ENCODE measurements at regions not wholly inside any gene's neighbourhood (a gene's known extent, or its start where the extent isn't known, plus 50 kb on each side); places are given as distances from the start of the nearest gene placed in this dataset.
A peak's percentile ranks its signal among the peaks of the same experiment; 100 is the strongest.
"Not testable (repeated sequence)": the region's sequence is repeated elsewhere in the genome, so short reads cannot be mapped to it uniquely, and the experiment has no call there.

GRCh38 chr2:87229091-87229689 is 207.5 kb upstream of the PLGLB1 start:
- WGBS (ENCODE audit: insufficient coverage, low coverage, low lambda C conversion rate, missing lambda C conversion rate): 0% methylated on average over 2 of the region's 4 CpGs
- peak in 3 of 4 donors; percentile 49 to 51 (median 51) for TF ChIP-seq CTCF (IDR thresholded peaks at IDR 0.05)
- DNase-seq; H3K27ac ChIP-seq; H3K27me3 ChIP-seq; intact Hi-C loops (cut with DNase I); H3K4me3 ChIP-seq; H3K36me3 ChIP-seq; H3K4me1 ChIP-seq; H3K9me3 ChIP-seq: not testable (repeated sequence)
- peak; percentile 95 to 99 (median 97) for ATAC-seq

- H3K36me3 ChIP-seq; intact Hi-C loops (cut with DNase I); H3K27ac ChIP-seq; H3K9me3 ChIP-seq; DNase-seq; H3K4me3 ChIP-seq; H3K4me1 ChIP-seq; H3K27me3 ChIP-seq: not testable (repeated sequence)
- no CpG with 5 or more reads among the region's 4 CpGs for WGBS (ENCODE audit: insufficient coverage, low coverage, low lambda C conversion rate, missing lambda C conversion rate)
- peak in 1 of 4 donors; percentile 7 for ATAC-seq
Measured at GRCh38 chr2:87229964-87230363, 208.3 kb upstream of the PLGLB1 start.

- H3K4me1 ChIP-seq; H3K36me3 ChIP-seq; H3K27ac ChIP-seq; H3K27me3 ChIP-seq; H3K4me3 ChIP-seq; H3K9me3 ChIP-seq; DNase-seq; intact Hi-C loops (cut with DNase I): not testable (repeated sequence)
- WGBS (ENCODE audit: insufficient coverage, low coverage, low lambda C conversion rate, missing lambda C conversion rate): no CpG with 5 or more reads among the region's 8 CpGs
- peak; percentile 91 to 97 (median 93) for ATAC-seq
Measured at GRCh38 chr2:87235333-87235981, 213.8 kb upstream of the PLGLB1 start.

GRCh38 chr2:87237570-87238336 is 216.1 kb upstream of the PLGLB1 start:
- 66% methylated on average over 9 of the region's 15 CpGs for WGBS (ENCODE audit: insufficient coverage, low coverage, low lambda C conversion rate, missing lambda C conversion rate)
- H3K27ac ChIP-seq; intact Hi-C loops (cut with DNase I); H3K9me3 ChIP-seq; H3K4me3 ChIP-seq; H3K27me3 ChIP-seq; H3K4me1 ChIP-seq; DNase-seq; H3K36me3 ChIP-seq: not testable (repeated sequence)
- ATAC-seq: peak in 2 of 4 donors; percentile 4 to 18

- DNase-seq; H3K9me3 ChIP-seq; intact Hi-C loops (cut with DNase I); H3K4me1 ChIP-seq; H3K36me3 ChIP-seq; H3K27me3 ChIP-seq; H3K4me3 ChIP-seq; H3K27ac ChIP-seq; ATAC-seq: not testable (repeated sequence)
- WGBS (ENCODE audit: insufficient coverage, low coverage, low lambda C conversion rate, missing lambda C conversion rate): 80% methylated on average over 1 of the region's 8 CpGs
Measured at GRCh38 chr2:87239558-87240215, 218.0 kb upstream of the PLGLB1 start.

GRCh38 chr2:87246066-87246717 is 224.5 kb upstream of the PLGLB1 start:
- H3K27me3 ChIP-seq; H3K27ac ChIP-seq; ATAC-seq; DNase-seq; H3K4me1 ChIP-seq; H3K4me3 ChIP-seq; H3K36me3 ChIP-seq; H3K9me3 ChIP-seq; intact Hi-C loops (cut with DNase I): not testable (repeated sequence)
- 63% methylated on average over 5 of the region's 11 CpGs for WGBS (ENCODE audit: insufficient coverage, low coverage, low lambda C conversion rate, missing lambda C conversion rate)

- H3K4me3 ChIP-seq; H3K27ac ChIP-seq; H3K9me3 ChIP-seq; intact Hi-C loops (cut with DNase I); H3K27me3 ChIP-seq; ATAC-seq; DNase-seq; H3K36me3 ChIP-seq; H3K4me1 ChIP-seq: not testable (repeated sequence)
- 92% methylated on average over 2 of the region's 5 CpGs for WGBS (ENCODE audit: insufficient coverage, low coverage, low lambda C conversion rate, missing lambda C conversion rate)
Measured at GRCh38 chr2:87252046-87252445, 230.4 kb upstream of the PLGLB1 start.

- H3K4me1 ChIP-seq; H3K36me3 ChIP-seq; DNase-seq; ATAC-seq; intact Hi-C loops (cut with DNase I); H3K27ac ChIP-seq; H3K4me3 ChIP-seq; H3K9me3 ChIP-seq; H3K27me3 ChIP-seq: not testable (repeated sequence)
- WGBS (ENCODE audit: insufficient coverage, low coverage, low lambda C conversion rate, missing lambda C conversion rate): no CpG with 5 or more reads among the region's 1 CpG
Measured at GRCh38 chr2:87254562-87254961, 232.9 kb upstream of the PLGLB1 start.

GRCh38 chr2:87255410-87255809 is 233.8 kb upstream of the PLGLB1 start:
- H3K9me3 ChIP-seq; DNase-seq; ATAC-seq; H3K4me3 ChIP-seq; H3K27me3 ChIP-seq; intact Hi-C loops (cut with DNase I); H3K4me1 ChIP-seq; H3K27ac ChIP-seq; H3K36me3 ChIP-seq: not testable (repeated sequence)
- WGBS (ENCODE audit: insufficient coverage, low coverage, low lambda C conversion rate, missing lambda C conversion rate): 84% methylated on average over 8 of the region's 14 CpGs

GRCh38 chr2:87258887-87259286 is 237.2 kb upstream of the PLGLB1 start:
- not testable (repeated sequence) for H3K27me3 ChIP-seq, H3K36me3 ChIP-seq, DNase-seq

More at GRCh38 chr2:87258887-87259286, 237.2 kb upstream of the PLGLB1 start:
- no CpG with 5 or more reads among the region's 7 CpGs for WGBS (ENCODE audit: insufficient coverage, low coverage, low lambda C conversion rate, missing lambda C conversion rate)
- H3K4me1 ChIP-seq; H3K9me3 ChIP-seq; H3K4me3 ChIP-seq; H3K27ac ChIP-seq; intact Hi-C loops (cut with DNase I): not testable (repeated sequence)
- ATAC-seq: peak; percentile 77 to 89 (median 82)

Data from right lobe of liver (tissue), 6 donors.